ENCODE measurements at regions not wholly inside any gene's neighbourhood (a gene's known extent, or its start where the extent isn't known, plus 50 kb on each side); places are given as distances from the start of the nearest gene placed in this dataset.

GRCh38 chr10:59068581-59069191 lies 107.8 kb upstream of the PHYHIPL start:
- POLR2A ChIA-PET: no interaction called here
- Histone ChIP-seq H3K9me3 (replicated peaks; ENCODE audit: control insufficient read depth, insufficient read depth, low read length) (no peaks in the 10 kb centered on the region), H3K79me2 (ENCODE audit: control insufficient read depth, insufficient read depth, low read length) (no peaks in the 10 kb centered on the region), H3K4me2 (ENCODE audit: insufficient read depth, low read length) (no peak overlapping the region), H3K27ac (ENCODE audit: insufficient read depth, low read depth, low read length) (no peak overlapping the region), H3K36me3 (ENCODE audit: control insufficient read depth in 2 of 2, extremely low read depth in 1 of 2, insufficient read depth in 2 of 2, low read length in 2 of 2) (no peaks in the 10 kb centered on the region), H2AFZ (ENCODE audit: low read depth, low read length) (no peak overlapping the region), H3K9me1 (replicated peaks; ENCODE audit: control insufficient read depth, extremely low read depth, insufficient read depth, low read length) (no peaks in the 10 kb centered on the region), H3K27me3 (ENCODE audit: control insufficient read depth in 2 of 2, insufficient read depth in 2 of 2, low read length in 2 of 2) (no peaks in the 10 kb centered on the region), H3K4me3 (replicated peaks in 1 of 3; ENCODE audit: insufficient read depth in 1 of 3, low read depth in 1 of 3, low read length in 3 of 3) (no peak overlapping the region), H4K20me1 (replicated peaks; ENCODE audit: control insufficient read depth, extremely low read depth, insufficient read depth, low read length) (no peaks in the 10 kb centered on the region), H3K4me1 (ENCODE audit: control insufficient read depth, extremely low read depth, insufficient read depth, low read length) (no peaks in the 10 kb centered on the region), H3K9ac (replicated peaks; ENCODE audit: extremely low read depth, insufficient read depth, low read length) (no peak overlapping the region)
- no peak for DNase-seq (ENCODE audit: low read depth, low spot score)
- intact Hi-C loops (cut with micrococcal nuclease) (no loop called here), dilution Hi-C loops (cut with MboI; ENCODE audit: extremely low pct_ligation_motif_present, low sequenced_read_pairs) (no loop called here)
- no peak for FAIRE-seq
- CTCF ChIA-PET: no interaction called here
- TF ChIP-seq POLR2A (IDR thresholded peaks at IDR 0.05; ENCODE audit: low read depth, low read length) (no peak), JUN (IDR thresholded peaks at IDR 0.05; ENCODE audit: borderline replicate concordance, insufficient read depth, insufficient read length, low read depth) (no peak), GATA2 (IDR thresholded peaks at IDR 0.05; ENCODE audit: insufficient read depth, insufficient read length, low read depth, low read length) (no peak), CTCF (IDR thresholded peaks at IDR 0.05; ENCODE audit: extremely low read depth in 1 of 2, insufficient read depth in 1 of 2, low read depth in 1 of 2, low read length in 2 of 2) (no peak), POLR2AphosphoS5 (IDR thresholded peaks at IDR 0.05; ENCODE audit: insufficient read depth, low read depth, low read length) (no peak), FOS (IDR thresholded peaks at IDR 0.05; ENCODE audit: borderline replicate concordance, insufficient read depth, low read length) (no peak), MYC (IDR thresholded peaks at IDR 0.05; ENCODE audit: low read depth, low read length) (no peak)
- BruUV-seq (replicated peaks): no TSS peak

All from endothelial cell of umbilical vein (primary cell).